ENCODE measurements at regions not wholly inside any gene's neighbourhood (a gene's known extent, or its start where the extent isn't known, plus 50 kb on each side); places are given as distances from the start of the nearest gene placed in this dataset.

DNA sequence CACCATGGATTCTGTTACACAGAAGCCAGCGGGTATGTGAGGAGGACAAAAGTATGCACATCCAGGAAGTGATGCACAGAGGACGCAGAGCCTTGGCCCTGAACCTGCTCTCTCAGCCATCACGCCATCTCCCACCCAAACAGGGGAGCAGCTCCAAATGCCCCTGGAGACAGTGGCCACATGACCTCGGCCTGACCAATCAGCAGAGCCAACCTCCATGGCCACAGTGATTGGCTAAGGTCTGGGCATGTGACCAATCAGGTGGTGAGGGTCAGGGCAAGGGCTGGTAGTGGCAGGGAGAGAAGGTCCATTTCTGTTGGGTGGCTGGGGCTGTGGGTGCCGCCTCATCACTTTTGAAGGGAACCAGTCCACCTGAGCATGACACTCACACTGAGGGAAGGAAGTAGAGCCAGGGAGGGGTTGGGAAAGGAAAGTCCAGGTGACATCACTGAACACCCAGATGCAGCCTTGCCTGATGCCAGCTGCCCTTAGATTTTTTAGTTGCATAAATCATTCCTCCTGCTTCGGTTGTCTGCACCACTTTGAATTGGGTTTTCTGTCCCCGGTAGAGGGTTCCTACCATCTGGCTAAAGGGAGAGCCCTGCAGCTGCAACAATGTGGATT, 70.3 kb upstream of the IQSEC1 start:
- TF ChIP-seq, protein P1, sequence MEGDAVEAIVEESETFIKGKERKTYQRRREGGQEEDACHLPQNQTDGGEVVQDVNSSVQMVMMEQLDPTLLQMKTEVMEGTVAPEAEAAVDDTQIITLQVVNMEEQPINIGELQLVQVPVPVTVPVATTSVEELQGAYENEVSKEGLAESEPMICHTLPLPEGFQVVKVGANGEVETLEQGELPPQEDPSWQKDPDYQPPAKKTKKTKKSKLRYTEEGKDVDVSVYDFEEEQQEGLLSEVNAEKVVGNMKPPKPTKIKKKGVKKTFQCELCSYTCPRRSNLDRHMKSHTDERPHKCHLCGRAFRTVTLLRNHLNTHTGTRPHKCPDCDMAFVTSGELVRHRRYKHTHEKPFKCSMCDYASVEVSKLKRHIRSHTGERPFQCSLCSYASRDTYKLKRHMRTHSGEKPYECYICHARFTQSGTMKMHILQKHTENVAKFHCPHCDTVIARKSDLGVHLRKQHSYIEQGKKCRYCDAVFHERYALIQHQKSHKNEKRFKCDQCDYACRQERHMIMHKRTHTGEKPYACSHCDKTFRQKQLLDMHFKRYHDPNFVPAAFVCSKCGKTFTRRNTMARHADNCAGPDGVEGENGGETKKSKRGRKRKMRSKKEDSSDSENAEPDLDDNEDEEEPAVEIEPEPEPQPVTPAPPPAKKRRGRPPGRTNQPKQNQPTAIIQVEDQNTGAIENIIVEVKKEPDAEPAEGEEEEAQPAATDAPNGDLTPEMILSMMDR (conservative IDR thresholded peaks at IDR 0.05) = no peak
- no peak for TF ChIP-seq EZH2 (IDR thresholded peaks at IDR 0.05; ENCODE audit: low read depth)
